Dedifferentiated amniotic fluid mesenchymal stem cell (primary cell): ENCODE measurements at regions not wholly inside any gene's neighbourhood (a gene's known extent, or its start where the extent isn't known, plus 50 kb on each side); places are given as distances from the start of the nearest gene placed in this dataset.
A peak's percentile ranks its signal among the peaks of the same experiment; 100 is the strongest.

ENCODE experiments used
- DNase-seq: peaks from one replicate; pipeline ENCODE4 v3.0.0-alpha.2; 2016; ENCODE audit errors: extremely low spot score

GRCh38 chr5:34533582-34534522, 122.3 kb upstream of the RAI14 start:
- peak; percentile 93 for DNase-seq

- DNase-seq, result peak; percentile 95
Measured at GRCh38 chr5:34534523-34535103, 121.5 kb upstream of the RAI14 start.

- no peak for DNase-seq
Measured at GRCh38 chr5:34535433-34535832, 120.7 kb upstream of the RAI14 start.

GRCh38 chr5:34535944-34536623, 120.0 kb upstream of the RAI14 start:
- no peak for DNase-seq

- no peak for DNase-seq
Measured at GRCh38 chr5:34536699-34537098, 119.4 kb upstream of the RAI14 start.

- DNase-seq, result no peak
Measured at GRCh38 chr5:34538026-34538672, 118.0 kb upstream of the RAI14 start.

GRCh38 chr5:34539183-34539582, 116.9 kb upstream of the RAI14 start:
- DNase-seq, result no peak

GRCh38 chr5:34541067-34541466, 115.1 kb upstream of the RAI14 start:
- DNase-seq, result no peak

GRCh38 chr5:34542818-34543217, 113.3 kb upstream of the RAI14 start:
- no peak for DNase-seq

- DNase-seq, result no peak
Measured at GRCh38 chr5:34543687-34544086, 112.4 kb upstream of the RAI14 start.

- no peak for DNase-seq
Measured at GRCh38 chr5:34544403-34544802, 111.7 kb upstream of the RAI14 start.

- no peak for DNase-seq
Measured at GRCh38 chr5:34545164-34545563, 111.0 kb upstream of the RAI14 start.

- no peak for DNase-seq
Measured at GRCh38 chr5:34545626-34546025, 110.5 kb upstream of the RAI14 start.

- no peak for DNase-seq
Measured at GRCh38 chr5:34547300-34548085, 108.6 kb upstream of the RAI14 start.

GRCh38 chr5:34548086-34548403, 108.1 kb upstream of the RAI14 start:
- no peak for DNase-seq

- no peak for DNase-seq
Measured at GRCh38 chr5:34550247-34550646, 105.9 kb upstream of the RAI14 start.

GRCh38 chr5:34550964-34551363, 105.2 kb upstream of the RAI14 start:
- DNase-seq, result no peak

- no peak for DNase-seq
Measured at GRCh38 chr5:34551911-34552433, 104.2 kb upstream of the RAI14 start.

GRCh38 chr5:34552686-34553085, 103.4 kb upstream of the RAI14 start:
- DNase-seq, result no peak

GRCh38 chr5:34553581-34553980, 102.5 kb upstream of the RAI14 start:
- DNase-seq, result no peak

GRCh38 chr5:34554641-34555040, 101.5 kb upstream of the RAI14 start:
- DNase-seq, result no peak
